ENCODE measurements at regions not wholly inside any gene's neighbourhood (a gene's known extent, or its start where the extent isn't known, plus 50 kb on each side); places are given as distances from the start of the nearest gene placed in this dataset.
"Not testable (repeated sequence)": the region's sequence is repeated elsewhere in the genome, so short reads cannot be mapped to it uniquely, and the experiment has no call there.

- Histone ChIP-seq H3K4me1 (no peaks in the 10 kb centered on the region), H3K4me3 (no peak overlapping the region), H3K9me3 (no peaks in the 10 kb centered on the region), H3K27me3 (no peaks in the 10 kb centered on the region), H3K27ac (no peak overlapping the region), H3K36me3 (no peaks in the 10 kb centered on the region)
- no peak for ATAC-seq
- no peak for TF ChIP-seq POLR2AphosphoS5 (IDR thresholded peaks at IDR 0.05)
- TF ChIP-seq CTCF (IDR thresholded peaks at IDR 0.05): no peak
- TF ChIP-seq EP300 (IDR thresholded peaks at IDR 0.05): no peak
- TF ChIP-seq POLR2A (IDR thresholded peaks at IDR 0.05): no peak
- 38 to 47% methylated on average over 1 of the region's 1 CpG for WGBS, 2 donors (ENCODE audit: low coverage in 1 of 2)
Observed at GRCh38 chr17:13840254-13840653, 229.1 kb upstream of the COX10 start.

- Histone ChIP-seq H3K4me3 (no peak overlapping the region), H3K36me3 (no peaks in the 10 kb centered on the region), H3K4me1 (no peaks in the 10 kb centered on the region), H3K27ac (no peak overlapping the region), H3K27me3 (no peaks in the 10 kb centered on the region), H3K9me3 (no peaks in the 10 kb centered on the region)
- 66 to 71% methylated on average over 4 of the region's 4 CpGs for WGBS, 2 donors (ENCODE audit: low coverage in 1 of 2)
- TF ChIP-seq CTCF (IDR thresholded peaks at IDR 0.05): no peak
- no peak for TF ChIP-seq POLR2A (IDR thresholded peaks at IDR 0.05)
- TF ChIP-seq EP300 (IDR thresholded peaks at IDR 0.05): no peak
- no peak for TF ChIP-seq POLR2AphosphoS5 (IDR thresholded peaks at IDR 0.05)
- ATAC-seq: no peak
Observed at GRCh38 chr17:13843862-13844635, 225.3 kb upstream of the COX10 start.

- H3K9me3 ChIP-seq: peaks cover 0 to 6% (median 0%) of the 10 kb centered on the region in 3 donors
- no peaks in the 10 kb centered on the region for H3K27me3 ChIP-seq
- no peaks in the 10 kb centered on the region for H3K36me3 ChIP-seq
- no peak for TF ChIP-seq EP300 (IDR thresholded peaks at IDR 0.05)
- TF ChIP-seq CTCF (IDR thresholded peaks at IDR 0.05): no peak
- TF ChIP-seq POLR2AphosphoS5 (IDR thresholded peaks at IDR 0.05): no peak
- no peak for TF ChIP-seq POLR2A (IDR thresholded peaks at IDR 0.05)
- H3K4me3 ChIP-seq: no peak overlapping the region
- no peaks in the 10 kb centered on the region for H3K4me1 ChIP-seq
- WGBS, 2 donors (ENCODE audit: low coverage in 1 of 2): 75% methylated on average over 1 of the region's 1 CpG
- H3K27ac ChIP-seq: no peak overlapping the region
- no peak for ATAC-seq
Observed at GRCh38 chr17:13851889-13852288, 217.4 kb upstream of the COX10 start.

GRCh38 chr17:13855730-13856129 is 213.6 kb upstream of the COX10 start:
- not testable (repeated sequence) for H3K4me1 ChIP-seq, H3K27me3 ChIP-seq, H3K4me3 ChIP-seq, H3K9me3 ChIP-seq, ATAC-seq, H3K27ac ChIP-seq, H3K36me3 ChIP-seq
- 73% methylated on average over 2 of the region's 4 CpGs; no CpG with 5 or more reads in 1 of the 2 donors for WGBS, 2 donors (ENCODE audit: low coverage in 1 of 2)

GRCh38 chr17:13862346-13862745 is 207.0 kb upstream of the COX10 start:
- no peaks in the 10 kb centered on the region for H3K27me3 ChIP-seq
- WGBS, 2 donors (ENCODE audit: low coverage in 1 of 2): 93 to 100% methylated on average over 3 of the region's 3 CpGs
- no peaks in the 10 kb centered on the region for H3K9me3 ChIP-seq
- H3K27ac ChIP-seq: no peak overlapping the region
- H3K4me3 ChIP-seq: no peak overlapping the region
- H3K36me3 ChIP-seq: no peaks in the 10 kb centered on the region
- TF ChIP-seq POLR2A (IDR thresholded peaks at IDR 0.05) (no peak), POLR2AphosphoS5 (IDR thresholded peaks at IDR 0.05) (no peak), EP300 (IDR thresholded peaks at IDR 0.05) (no peak), CTCF (IDR thresholded peaks at IDR 0.05) (no peak)
- ATAC-seq: no peak
- no peaks in the 10 kb centered on the region for H3K4me1 ChIP-seq

Measured in gastroesophageal sphincter (tissue), 4 donors.